Upper lobe of left lung (tissue), 4 donors: ENCODE measurements at regions not wholly inside any gene's neighbourhood (a gene's known extent, or its start where the extent isn't known, plus 50 kb on each side); places are given as distances from the start of the nearest gene placed in this dataset.

Experiments used
- CTCF ChIP-seq, 6 experiments: fragments of 450-650 bp in 4 of 6; fragments of 200-600 bp in 2 of 6; sonication (generic) in 2 of 6; IDR thresholded peaks; one replicate each; pipeline ENCODE4 v1.5.1; 2016 to 2019; ENCODE audit warnings: antibody characterized with exemption in 6 of 6
- EP300 ChIP-seq, 4 donors: sonication (generic); formaldehyde crosslinking; IDR thresholded peaks; one replicate each; pipeline ENCODE4 v1.5.1; 2017; ENCODE audit warnings: antibody characterized with exemption in 4 of 4, control low read depth in 2 of 4
- POLR2A ChIP-seq, 4 donors: fragments of 450-650 bp; IDR thresholded peaks; one replicate each; pipeline ENCODE4 v1.5.1; 2016 to 2017; ENCODE audit warnings: antibody characterized with exemption in 4 of 4, mild to moderate bottlenecking in 2 of 4
- POLR2AphosphoS5 ChIP-seq, 2 donors: sonication (generic); formaldehyde crosslinking; IDR thresholded peaks; one replicate each; pipeline ENCODE4 v1.5.1; 2017; ENCODE audit warnings: antibody characterized with exemption in 2 of 2

GRCh38 chr2:215489288-215489848 lies 53.5 kb upstream of the FN1 start:
- no peak for TF ChIP-seq CTCF (IDR thresholded peaks at IDR 0.05)
- no peak for TF ChIP-seq EP300 (IDR thresholded peaks at IDR 0.05)
- no peak for TF ChIP-seq POLR2A (IDR thresholded peaks at IDR 0.05)
- no peak for TF ChIP-seq POLR2AphosphoS5 (IDR thresholded peaks at IDR 0.05)
